IMR-90 (cell line): ENCODE measurements at regions not wholly inside any gene's neighbourhood (a gene's known extent, or its start where the extent isn't known, plus 50 kb on each side); places are given as distances from the start of the nearest gene placed in this dataset.

ENCODE experiments used
- ATAC-seq: fragments of 200-7000 bp; cut with Tn5 transposase; 2 replicates; pipeline ENCODE4 v1.9.1; 2020; ENCODE audit warnings: low read depth, mild to moderate bottlenecking, moderate library complexity
- BruUV-seq: library from RNA; stranded (reverse); fragments of 400-500 nt; replicated peaks from 2 replicates; lab custom pipeline; 2021; lab: Mats Ljungman, UMichigan
- CTCF ChIA-PET: fragments of 300-600 bp; formaldehyde crosslinking; extraction: SDS; loops from one replicate; lab custom pipeline; 2021; ENCODE audit warnings: antibody characterized with exemption; lab: Yijun Ruan, JAX
- POLR2A ChIA-PET: fragments of 300-600 bp; sonication (Branson Sonifier 250); formaldehyde crosslinking; loops from one replicate; lab custom pipeline; 2022; ENCODE audit warnings: antibody characterized with exemption; ENCODE audit not compliant: unreplicated experiment; lab: Charles Lee
- DNase-seq: peaks from one replicate; pipeline ENCODE4 v3.0.0; 2013
- H2AFZ ChIP-seq: replicated peaks from 2 replicates; pipeline ENCODE3; 2013; ENCODE audit warnings: low read length, mild to moderate bottlenecking; ENCODE audit not compliant: poor library complexity
- H2AK5ac ChIP-seq: 2 replicates; pipeline ENCODE4 v1.6.1; 2013; ENCODE audit warnings: low read depth, low read length, inconsistent platforms
- H2AK9ac ChIP-seq: replicated peaks from 2 replicates; pipeline ENCODE3; 2013; ENCODE audit warnings: mild to moderate bottlenecking, low read depth, low read length, moderate library complexity; ENCODE audit not compliant: poor library complexity
- H2BK120ac ChIP-seq: 2 replicates; pipeline ENCODE4 v1.6.1; 2013; ENCODE audit warnings: low read depth, low read length, inconsistent platforms
- H2BK15ac ChIP-seq: 3 replicates; pipeline ENCODE4 v1.6.1; 2013; ENCODE audit warnings: low read depth, low read length, inconsistent platforms
- H2BK20ac ChIP-seq: 2 replicates; pipeline ENCODE4 v1.6.1; 2013; ENCODE audit warnings: low read depth, mild to moderate bottlenecking, inconsistent platforms, low read length, moderate library complexity
- H2BK5ac ChIP-seq: 2 replicates; pipeline ENCODE4 v1.6.1; 2013; ENCODE audit warnings: mild to moderate bottlenecking, low read depth, low read length, inconsistent platforms; ENCODE audit not compliant: poor library complexity, severe bottlenecking
- H3K14ac ChIP-seq: replicated peaks from 2 replicates; pipeline ENCODE4 v1.6.1; 2013; ENCODE audit warnings: low read depth, low read length, inconsistent platforms
- H3K18ac ChIP-seq: 2 replicates; pipeline ENCODE4 v1.6.1; 2013; ENCODE audit warnings: low read depth, low read length, control low read depth
- H3K23ac ChIP-seq: 2 replicates; pipeline ENCODE4 v1.6.1; 2013; ENCODE audit warnings: low read depth, low read length, inconsistent platforms
- H3K27ac ChIP-seq: 2 replicates; pipeline ENCODE4 v1.5.1; 2013; ENCODE audit warnings: mild to moderate bottlenecking, control low read depth, low read length; ENCODE audit not compliant: insufficient read depth
- H3K27me3 ChIP-seq: 2 replicates; pipeline ENCODE4 v1.6.1; 2013; ENCODE audit warnings: low read length; ENCODE audit not compliant: control insufficient read depth, insufficient read depth
- H3K36me3 ChIP-seq: 2 replicates; pipeline ENCODE4 v1.6.1; 2013; ENCODE audit warnings: low read length, mixed read lengths; ENCODE audit not compliant: control insufficient read depth, insufficient read depth
- H3K4ac ChIP-seq: 2 replicates; pipeline ENCODE4 v1.6.1; 2013; ENCODE audit warnings: low read depth, low read length, inconsistent platforms
- H3K4me1 ChIP-seq: 2 replicates; pipeline ENCODE4 v1.6.1; 2013; ENCODE audit warnings: low read length, mixed read lengths; ENCODE audit not compliant: control insufficient read depth, insufficient read depth
- H3K4me2 ChIP-seq: 2 replicates; pipeline ENCODE4 v1.6.1; 2013; ENCODE audit warnings: low read depth, mild to moderate bottlenecking, control low read depth, low read length, moderate library complexity
- H3K4me3 ChIP-seq: 2 replicates; pipeline ENCODE4 v1.5.1; 2013; ENCODE audit warnings: low read depth, mild to moderate bottlenecking, control low read depth, low read length, moderate library complexity; ENCODE audit not compliant: insufficient read depth
- H3K56ac ChIP-seq: 2 replicates; pipeline ENCODE4 v1.6.1; 2013; ENCODE audit warnings: low read length, inconsistent platforms; ENCODE audit not compliant: insufficient read depth; ENCODE audit errors: extremely low read depth
- H3K79me1 ChIP-seq, 2 experiments: 2 replicates each; pipeline ENCODE4 v1.6.1; 2013; ENCODE audit warnings: low read length in 2 of 2, inconsistent platforms in 1 of 2, low read depth in 1 of 2
- H3K9ac ChIP-seq: 2 replicates; pipeline ENCODE4 v1.6.1; 2013; ENCODE audit warnings: low read depth, low read length, control low read depth
- H3K9me1 ChIP-seq: 2 replicates; pipeline ENCODE4 v1.6.1; 2013; ENCODE audit warnings: low read length, inconsistent platforms; ENCODE audit not compliant: insufficient read depth
- H3K9me3 ChIP-seq: 2 replicates; pipeline ENCODE4 v1.6.1; 2013; ENCODE audit warnings: low read length; ENCODE audit not compliant: control insufficient read depth, insufficient read depth
- H4K20me1 ChIP-seq: 2 replicates; pipeline ENCODE4 v1.6.1; 2013; ENCODE audit warnings: low read length, inconsistent platforms; ENCODE audit not compliant: insufficient read depth
- H4K5ac ChIP-seq: 2 replicates; pipeline ENCODE4 v1.6.1; 2013; ENCODE audit warnings: mild to moderate bottlenecking, low read depth, low read length, control low read depth
- H4K8ac ChIP-seq, 2 experiments: 2 replicates each; pipeline ENCODE4 v1.6.1; 2013; ENCODE audit warnings: low read depth in 2 of 2, low read length in 2 of 2, control low read depth in 1 of 2, inconsistent platforms in 1 of 2
- H4K91ac ChIP-seq: 2 replicates; pipeline ENCODE4 v1.6.1; 2013; ENCODE audit warnings: low read depth, low read length, inconsistent platforms; ENCODE audit not compliant: insufficient read depth
- CEBPB ChIP-seq: IDR thresholded peaks from 2 replicates; pipeline ENCODE4 v1.6.1; 2012; ENCODE audit warnings: low read depth, low read length, improper control_type of control experiment
- FOS ChIP-seq: fragments of 150-350 bp; IDR thresholded peaks from 2 replicates; pipeline ENCODE4 v1.6.1; 2016; ENCODE audit warnings: low read depth, low read length
- MAFK ChIP-seq: IDR thresholded peaks from 2 replicates; pipeline ENCODE4 v1.6.1; 2012; ENCODE audit warnings: low read depth, low read length, improper control_type of control experiment
- WGBS, 2 experiments: methylation state at CpG; one replicate each; pipeline versions ENCODE4 v1.1.5 to v1.1.7; 2013; ENCODE audit warnings: missing lambda C conversion rate in 2 of 2; ENCODE audit not compliant: insufficient read length in 1 of 2; ENCODE audit errors: extremely low coverage in 2 of 2; 5-methylcytosine and 5-hydroxymethylcytosine counted together
- dilution Hi-C: fragments of 300-500 bp; cut with HindIII; formaldehyde crosslinking; loops from one replicate; pipeline ENCODE4 v1.14.3; 2018; ENCODE audit warnings: low sequenced_read_pairs; ENCODE audit not compliant: unreplicated experiment
- in situ Hi-C: fragments of 300-500 bp; cut with MboI; formaldehyde crosslinking; loops from 3 replicates; pipeline ENCODE4 v1.14.3; 2019; ENCODE audit warnings: low sequenced_read_pairs, inconsistent platforms, mixed read lengths
- intact Hi-C: fragments of 100-400 bp; cut with micrococcal nuclease; formaldehyde crosslinking; loops from 2 replicates; pipeline ENCODE4 v1.10.0; 2022

- ChIA-PET CTCF (interaction anchor here (0.6 kb wide), 1 partner anchor 38 kb away, joined by 4 read pairs; no protein-coding TSS in a partner anchor), POLR2A (no interaction called here)
- intact Hi-C loops (no loop called here), dilution Hi-C loops (no loop called here), in situ Hi-C loops (no loop called here)
- Histone ChIP-seq H3K9me3 (no peaks in the 10 kb centered on the region), H3K56ac (no peak overlapping the region), H2AK5ac (no peak overlapping the region), H3K18ac (no peak overlapping the region), H3K27me3 (no peaks in the 10 kb centered on the region), H3K9ac (no peak overlapping the region), H4K20me1 (no peaks in the 10 kb centered on the region), H3K23ac (no peak overlapping the region), H2BK5ac (no peak overlapping the region), H2AFZ (no peak overlapping the region), H4K8ac (no peak overlapping the region), H3K4ac (no peak overlapping the region), H2BK15ac (no peak overlapping the region), H4K5ac (no peak overlapping the region), H3K36me3 (no peaks in the 10 kb centered on the region), H2BK20ac (no peak overlapping the region), H4K91ac (no peak overlapping the region), H3K4me3 (no peak overlapping the region), H3K14ac (no peak overlapping the region), H3K4me2 (no peak overlapping the region), H3K27ac (no peak overlapping the region), H3K4me1 (no peaks in the 10 kb centered on the region), H3K79me1 (no peaks in the 10 kb centered on the region), H3K9me1 (no peaks in the 10 kb centered on the region), H2AK9ac (no peak overlapping the region), H2BK120ac (no peak overlapping the region)
- DNase-seq: no peak
- TF ChIP-seq CEBPB: no peak
- no peak for TF ChIP-seq MAFK
- no peak for TF ChIP-seq FOS
- BruUV-seq: no TSS peak
- ATAC-seq: no peak
- WGBS, 2 experiments: 70% methylated on average over 2 of the region's 6 CpGs; no CpG with 5 or more reads in 1 of the 2 experiments
These were observed 229.8 kb upstream of the STS start for GRCh38 chrX:6917666-6918065.
